CD4-positive, alpha-beta T cell (primary cell): ENCODE measurements at regions not wholly inside any gene's neighbourhood (a gene's known extent, or its start where the extent isn't known, plus 50 kb on each side); places are given as distances from the start of the nearest gene placed in this dataset.

ENCODE experiments used
- ATAC-seq: fragments of 200-7000 bp; cut with Tn5 transposase; one replicate; pipeline ENCODE4 v1.10.0; 2022; ENCODE audit warnings: mild to moderate bottlenecking; ENCODE audit not compliant: poor library complexity
- CTCF ChIA-PET: fragments of 350-600 bp; sonication (Branson Sonifier 250); formaldehyde crosslinking; loops from one replicate; lab custom pipeline; 2021; ENCODE audit warnings: antibody characterized with exemption, inconsistent platforms; lab: Charles Lee
- POLR2A ChIA-PET: fragments of 350-600 bp; sonication (Branson Sonifier 250); formaldehyde crosslinking; loops from one replicate; lab custom pipeline; 2021; ENCODE audit warnings: antibody characterized with exemption, inconsistent platforms; lab: Charles Lee
- DNase-seq, 14 experiments: peaks; one replicate each; pipeline ENCODE4 v3.0.0-alpha.2; 2013 to 2020; ENCODE audit warnings: mixed read lengths in 2 of 14
- H3K27ac ChIP-seq, 2 donors: one replicate each; pipeline versions ENCODE4 v1.5.1 to v1.7.0; 2013; ENCODE audit warnings: low read length in 2 of 2, low read depth in 1 of 2, mild to moderate bottlenecking in 1 of 2
- H3K27me3 ChIP-seq, 2 experiments: 1 replicate in 1 of 2; 2 replicates in 1 of 2; pipeline versions ENCODE4 v1.6.1 to v1.7.0; 2013; ENCODE audit warnings: low read length in 2 of 2, control low read depth in 1 of 2, mild to moderate bottlenecking in 1 of 2, moderate library complexity in 1 of 2; ENCODE audit not compliant: insufficient read depth in 2 of 2, control insufficient read depth in 1 of 2
- H3K36me3 ChIP-seq: one replicate; pipeline ENCODE4 v1.6.1; 2013; ENCODE audit warnings: low read length, control low read depth; ENCODE audit not compliant: insufficient read depth
- H3K4me1 ChIP-seq: one replicate; pipeline ENCODE4 v1.6.1; 2013; ENCODE audit warnings: low read length, control low read depth; ENCODE audit not compliant: insufficient read depth
- H3K4me3 ChIP-seq: one replicate; pipeline ENCODE4 v1.5.1; 2013; ENCODE audit warnings: mild to moderate bottlenecking, low read length, moderate library complexity
- H3K9me3 ChIP-seq, 2 experiments: 1 replicate in 1 of 2; 2 replicates in 1 of 2; pipeline versions ENCODE4 v1.6.1 to v1.7.0; 2013; ENCODE audit warnings: low read length in 2 of 2, mild to moderate bottlenecking in 2 of 2, control low read depth in 1 of 2, moderate library complexity in 1 of 2; ENCODE audit not compliant: control insufficient read depth in 1 of 2, insufficient read depth in 1 of 2
- H3K27ac Mint-ChIP-seq: one replicate; pipeline ENCODE4 v1.8.0; 2020; ENCODE audit warnings: mixed read lengths
- H3K27me3 Mint-ChIP-seq: one replicate; pipeline ENCODE4 v1.8.0; 2021; ENCODE audit warnings: mixed read lengths
- H3K36me3 Mint-ChIP-seq: one replicate; pipeline ENCODE4 v1.8.0; 2021; ENCODE audit warnings: low read depth, mixed read lengths
- H3K4me1 Mint-ChIP-seq: one replicate; pipeline ENCODE4 v1.8.0; 2021; ENCODE audit warnings: low read depth, mixed read lengths
- H3K4me3 Mint-ChIP-seq: one replicate; pipeline ENCODE4 v1.8.0; 2020; ENCODE audit warnings: mild to moderate bottlenecking, mixed read lengths
- H3K9me3 Mint-ChIP-seq: one replicate; pipeline ENCODE4 v1.8.0; 2020; ENCODE audit warnings: mixed read lengths
- intact Hi-C, 2 experiments: fragments of 100-400 bp; cut with DNase I in 1 of 2; cut with micrococcal nuclease in 1 of 2; formaldehyde crosslinking; loops; one replicate each; pipeline versions ENCODE4 v1.15.1 to v1.9.0; 2023 to 2025; cut with DNase I, micrococcal nuclease
- TF ChIP-seq, protein P1 (sequence below): fragments of 200-600 bp; IDR thresholded peaks from one replicate; pipeline ENCODE4 v1.8.0; 2022; ENCODE audit warnings: antibody characterized with exemption, mild to moderate bottlenecking

DNA sequence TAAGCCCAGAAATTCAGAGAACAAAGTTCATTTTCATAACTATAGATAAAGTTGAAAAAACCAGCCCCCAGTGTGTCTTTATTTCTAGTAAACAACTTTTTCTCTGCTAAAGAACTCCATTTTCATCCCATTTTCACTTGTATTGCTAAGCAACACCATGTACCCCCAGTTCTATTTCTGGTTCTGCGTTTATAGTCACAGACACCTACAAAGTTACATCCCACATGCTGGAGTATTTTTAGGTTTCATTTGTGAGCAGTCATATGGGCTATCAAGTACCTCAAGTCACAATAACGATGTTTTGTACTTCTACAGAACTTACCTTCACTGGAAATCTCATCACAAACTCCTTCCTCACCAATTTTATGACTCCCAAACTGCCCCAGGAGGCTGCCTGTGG is 236.5 kb downstream of the RSL24D1 start:
- Histone ChIP-seq H3K9me3 (peaks cover 0 to 8% of the 10 kb centered on the region in 2 experiments), H3K27ac (no peak overlapping the region), H3K36me3 (no peaks in the 10 kb centered on the region), H3K4me1 (no peaks in the 10 kb centered on the region), H3K4me3 (no peak overlapping the region), H3K27me3 (no peaks in the 10 kb centered on the region)
- Mint-ChIP-seq H3K4me1 (no peaks in the 10 kb centered on the region), H3K27me3 (no peaks in the 10 kb centered on the region), H3K4me3 (no peak overlapping the region), H3K27ac (no peak overlapping the region), H3K36me3 (no peaks in the 10 kb centered on the region), H3K9me3 (peaks cover 4% of the 10 kb centered on the region)
- TF ChIP-seq, protein P1, sequence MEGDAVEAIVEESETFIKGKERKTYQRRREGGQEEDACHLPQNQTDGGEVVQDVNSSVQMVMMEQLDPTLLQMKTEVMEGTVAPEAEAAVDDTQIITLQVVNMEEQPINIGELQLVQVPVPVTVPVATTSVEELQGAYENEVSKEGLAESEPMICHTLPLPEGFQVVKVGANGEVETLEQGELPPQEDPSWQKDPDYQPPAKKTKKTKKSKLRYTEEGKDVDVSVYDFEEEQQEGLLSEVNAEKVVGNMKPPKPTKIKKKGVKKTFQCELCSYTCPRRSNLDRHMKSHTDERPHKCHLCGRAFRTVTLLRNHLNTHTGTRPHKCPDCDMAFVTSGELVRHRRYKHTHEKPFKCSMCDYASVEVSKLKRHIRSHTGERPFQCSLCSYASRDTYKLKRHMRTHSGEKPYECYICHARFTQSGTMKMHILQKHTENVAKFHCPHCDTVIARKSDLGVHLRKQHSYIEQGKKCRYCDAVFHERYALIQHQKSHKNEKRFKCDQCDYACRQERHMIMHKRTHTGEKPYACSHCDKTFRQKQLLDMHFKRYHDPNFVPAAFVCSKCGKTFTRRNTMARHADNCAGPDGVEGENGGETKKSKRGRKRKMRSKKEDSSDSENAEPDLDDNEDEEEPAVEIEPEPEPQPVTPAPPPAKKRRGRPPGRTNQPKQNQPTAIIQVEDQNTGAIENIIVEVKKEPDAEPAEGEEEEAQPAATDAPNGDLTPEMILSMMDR: no peak
- ATAC-seq (no peak), DNase-seq (no peak)
- ChIA-PET CTCF (no interaction called here), POLR2A (no interaction called here)
- intact Hi-C loops: no loop called here

DNA sequence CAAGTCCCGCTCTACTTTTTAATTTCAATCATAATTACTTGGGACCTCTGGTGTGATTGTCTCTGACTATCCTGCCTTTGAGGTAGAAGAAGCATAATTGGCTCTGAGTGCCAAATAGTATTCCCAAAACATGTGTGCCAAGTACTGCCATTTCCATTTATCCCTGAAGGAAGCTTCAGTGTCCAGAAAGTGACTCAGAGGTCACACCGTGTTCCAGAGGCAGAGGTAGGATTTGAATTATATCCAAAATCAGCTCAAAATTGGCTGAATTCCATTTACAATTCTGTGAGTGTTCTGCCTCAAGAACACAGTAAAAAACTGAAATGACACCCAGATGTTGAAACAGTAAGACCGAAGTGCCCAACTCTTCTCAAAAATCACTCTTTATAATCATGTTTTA is 255.3 kb downstream of the RSL24D1 start:
- Histone ChIP-seq H3K27ac (no peak overlapping the region), H3K27me3 (no peaks in the 10 kb centered on the region), H3K4me1 (no peaks in the 10 kb centered on the region), H3K36me3 (no peaks in the 10 kb centered on the region), H3K9me3 (no peaks in the 10 kb centered on the region), H3K4me3 (no peak overlapping the region)
- H3K4me1 Mint-ChIP-seq: no peaks in the 10 kb centered on the region
- H3K9me3 Mint-ChIP-seq: peaks cover 5% of the 10 kb centered on the region
- H3K4me3 Mint-ChIP-seq: no peak overlapping the region
- no peak for DNase-seq
- H3K27me3 Mint-ChIP-seq: peaks cover 13% of the 10 kb centered on the region
- H3K27ac Mint-ChIP-seq: no peak overlapping the region
- TF ChIP-seq, protein P1: no peak
- CTCF ChIA-PET: no interaction called here
- intact Hi-C loops: no loop called here
- POLR2A ChIA-PET: no interaction called here
- no peak for ATAC-seq
- no peaks in the 10 kb centered on the region for H3K36me3 Mint-ChIP-seq

DNA sequence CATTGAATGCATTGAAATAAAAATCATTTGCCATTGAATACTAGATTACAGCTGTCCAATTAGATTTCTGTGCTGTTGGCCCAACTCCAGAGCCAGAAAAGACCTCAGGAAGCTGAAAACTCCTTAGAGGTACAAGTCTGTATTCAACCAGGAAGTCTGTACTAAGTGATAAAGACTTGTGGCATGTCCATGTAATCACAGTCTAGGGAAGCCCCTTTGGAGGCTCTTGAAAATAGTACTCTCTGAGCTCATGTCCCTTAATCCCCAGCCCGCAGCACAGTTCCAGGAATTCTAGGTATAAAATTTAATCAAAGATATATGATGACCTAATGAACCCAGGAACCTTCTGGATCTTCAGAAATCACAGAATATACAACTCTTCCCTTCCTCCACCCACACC is 279.4 kb downstream of the RSL24D1 start:
- Histone ChIP-seq H3K36me3 (no peaks in the 10 kb centered on the region), H3K27ac (no peak overlapping the region), H3K4me1 (no peaks in the 10 kb centered on the region), H3K4me3 (no peak overlapping the region), H3K27me3 (no peaks in the 10 kb centered on the region), H3K9me3 (no peaks in the 10 kb centered on the region)
- ATAC-seq: no peak
- intact Hi-C loops: no loop called here
- Mint-ChIP-seq H3K4me3 (no peak overlapping the region), H3K4me1 (no peaks in the 10 kb centered on the region), H3K27me3 (no peaks in the 10 kb centered on the region), H3K9me3 (peaks cover 10% of the 10 kb centered on the region), H3K27ac (no peak overlapping the region), H3K36me3 (no peaks in the 10 kb centered on the region)
- POLR2A ChIA-PET: no interaction called here
- TF ChIP-seq, protein P1: no peak
- CTCF ChIA-PET: no interaction called here
- DNase-seq: no peak
